ENCODE measurements at regions not wholly inside any gene's neighbourhood (a gene's known extent, or its start where the extent isn't known, plus 50 kb on each side); places are given as distances from the start of the nearest gene placed in this dataset.

DNA sequence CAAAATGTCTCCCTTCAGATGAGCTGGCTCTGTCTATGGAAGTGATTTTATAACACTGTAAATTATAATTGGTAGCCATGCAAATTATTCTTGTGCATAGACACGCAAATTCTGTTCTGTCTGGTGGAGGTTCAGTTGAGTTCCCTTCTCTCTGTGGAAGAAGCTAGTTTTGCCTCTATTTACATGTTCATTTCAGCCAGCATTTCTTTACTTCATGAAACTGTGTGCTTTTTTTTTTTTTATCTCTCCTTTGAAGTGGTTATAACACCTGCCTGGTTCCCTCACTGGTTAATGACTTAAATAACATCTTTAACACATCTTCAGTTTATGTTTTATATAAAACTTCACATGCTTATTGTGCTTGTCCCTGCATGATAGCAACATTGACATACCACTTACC is 149.4 kb upstream of the FBXL7 start:
- no peaks in the 10 kb centered on the region for H3K27me3 ChIP-seq
- no peak for DNase-seq
- H3K36me3 ChIP-seq: no peaks in the 10 kb centered on the region
- H3K9ac ChIP-seq (ENCODE audit: low read depth in 2 of 2, low read length in 2 of 2): no peak overlapping the region
- no peaks in the 10 kb centered on the region for H3K9me3 ChIP-seq
- H3K4me3 ChIP-seq: no peak overlapping the region
- no peaks in the 10 kb centered on the region for H3K4me1 ChIP-seq
- TF ChIP-seq, protein P1, sequence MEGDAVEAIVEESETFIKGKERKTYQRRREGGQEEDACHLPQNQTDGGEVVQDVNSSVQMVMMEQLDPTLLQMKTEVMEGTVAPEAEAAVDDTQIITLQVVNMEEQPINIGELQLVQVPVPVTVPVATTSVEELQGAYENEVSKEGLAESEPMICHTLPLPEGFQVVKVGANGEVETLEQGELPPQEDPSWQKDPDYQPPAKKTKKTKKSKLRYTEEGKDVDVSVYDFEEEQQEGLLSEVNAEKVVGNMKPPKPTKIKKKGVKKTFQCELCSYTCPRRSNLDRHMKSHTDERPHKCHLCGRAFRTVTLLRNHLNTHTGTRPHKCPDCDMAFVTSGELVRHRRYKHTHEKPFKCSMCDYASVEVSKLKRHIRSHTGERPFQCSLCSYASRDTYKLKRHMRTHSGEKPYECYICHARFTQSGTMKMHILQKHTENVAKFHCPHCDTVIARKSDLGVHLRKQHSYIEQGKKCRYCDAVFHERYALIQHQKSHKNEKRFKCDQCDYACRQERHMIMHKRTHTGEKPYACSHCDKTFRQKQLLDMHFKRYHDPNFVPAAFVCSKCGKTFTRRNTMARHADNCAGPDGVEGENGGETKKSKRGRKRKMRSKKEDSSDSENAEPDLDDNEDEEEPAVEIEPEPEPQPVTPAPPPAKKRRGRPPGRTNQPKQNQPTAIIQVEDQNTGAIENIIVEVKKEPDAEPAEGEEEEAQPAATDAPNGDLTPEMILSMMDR (IDR thresholded peaks at IDR 0.05): no peak
- intact Hi-C loops (cut with DNase I): no loop called here
- H3K27ac ChIP-seq: no peak overlapping the region

DNA sequence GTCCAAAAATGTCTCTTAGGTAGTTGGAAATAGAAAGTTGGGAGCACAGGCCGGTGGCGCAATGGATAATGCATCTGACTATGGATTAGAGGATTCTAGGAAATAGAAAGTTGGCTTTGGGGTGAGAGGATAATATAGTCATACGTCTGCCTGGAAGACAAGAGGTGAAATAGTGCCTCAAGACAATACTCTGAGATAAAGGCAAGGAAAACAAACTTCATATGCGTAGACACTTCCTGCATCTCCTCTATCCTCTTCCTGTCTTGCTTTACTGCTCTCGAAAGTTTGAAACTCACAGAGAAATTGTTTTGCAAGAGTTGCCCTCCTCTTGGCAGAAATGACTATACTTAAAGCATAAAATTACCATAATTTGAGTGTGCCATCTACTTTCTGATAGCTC is 153.2 kb upstream of the FBXL7 start:
- no peak for DNase-seq
- Histone ChIP-seq H3K4me3 (no peak overlapping the region), H3K4me1 (no peaks in the 10 kb centered on the region), H3K9ac (ENCODE audit: low read depth in 2 of 2, low read length in 2 of 2) (no peak overlapping the region), H3K27ac (no peak overlapping the region), H3K27me3 (no peaks in the 10 kb centered on the region), H3K9me3 (no peaks in the 10 kb centered on the region), H3K36me3 (no peaks in the 10 kb centered on the region)
- intact Hi-C loops (cut with DNase I): no loop called here
- TF ChIP-seq, protein P1 (IDR thresholded peaks at IDR 0.05): no peak

DNA sequence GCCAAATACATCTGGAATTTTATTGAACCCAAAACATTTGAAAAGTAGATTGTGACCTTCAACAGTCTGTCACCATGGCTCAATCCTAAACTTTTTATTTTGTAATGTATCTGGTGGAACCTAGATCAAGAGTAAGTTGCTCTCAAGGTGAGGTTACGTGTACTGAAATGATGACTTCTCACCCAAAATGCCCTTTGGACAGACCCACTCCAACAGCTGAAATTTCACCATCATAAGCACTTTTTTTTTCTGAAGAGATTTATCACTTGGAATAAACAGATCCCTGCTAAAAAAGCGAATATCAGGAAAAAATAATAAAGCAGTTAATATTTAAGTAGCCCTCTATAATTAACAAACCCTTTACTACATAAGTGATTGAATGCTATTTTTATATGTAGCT is 155.0 kb upstream of the FBXL7 start:
- TF ChIP-seq, protein P1 (IDR thresholded peaks at IDR 0.05): no peak
- Histone ChIP-seq H3K9ac (ENCODE audit: low read depth in 2 of 2, low read length in 2 of 2) (no peak overlapping the region), H3K36me3 (no peaks in the 10 kb centered on the region), H3K4me3 (no peak overlapping the region), H3K4me1 (no peaks in the 10 kb centered on the region), H3K27me3 (no peaks in the 10 kb centered on the region), H3K9me3 (no peaks in the 10 kb centered on the region), H3K27ac (no peak overlapping the region)
- DNase-seq: no peak
- intact Hi-C loops (cut with DNase I): no loop called here

DNA sequence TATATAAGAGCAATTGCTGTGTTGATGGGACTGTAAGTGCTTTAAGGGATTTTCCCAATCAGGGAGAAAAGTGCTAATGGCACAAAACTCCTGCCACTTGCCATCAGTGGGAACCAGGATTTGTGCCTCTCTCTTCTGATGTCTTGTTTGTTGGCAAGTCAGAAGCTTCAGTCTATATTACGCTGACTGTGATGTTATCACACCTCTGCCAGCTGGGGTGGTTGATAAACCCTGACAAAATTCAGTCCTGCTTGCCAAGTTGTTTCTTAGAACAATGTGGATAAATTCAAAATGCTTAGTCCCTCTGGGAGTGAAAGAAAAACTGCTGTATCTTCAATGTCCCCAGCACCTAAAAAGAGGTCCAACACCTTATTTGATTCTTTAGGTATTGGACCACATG is 161.4 kb upstream of the FBXL7 start:
- no peak for DNase-seq
- TF ChIP-seq, protein P1 (IDR thresholded peaks at IDR 0.05): no peak
- intact Hi-C loops (cut with DNase I): no loop called here

DNA sequence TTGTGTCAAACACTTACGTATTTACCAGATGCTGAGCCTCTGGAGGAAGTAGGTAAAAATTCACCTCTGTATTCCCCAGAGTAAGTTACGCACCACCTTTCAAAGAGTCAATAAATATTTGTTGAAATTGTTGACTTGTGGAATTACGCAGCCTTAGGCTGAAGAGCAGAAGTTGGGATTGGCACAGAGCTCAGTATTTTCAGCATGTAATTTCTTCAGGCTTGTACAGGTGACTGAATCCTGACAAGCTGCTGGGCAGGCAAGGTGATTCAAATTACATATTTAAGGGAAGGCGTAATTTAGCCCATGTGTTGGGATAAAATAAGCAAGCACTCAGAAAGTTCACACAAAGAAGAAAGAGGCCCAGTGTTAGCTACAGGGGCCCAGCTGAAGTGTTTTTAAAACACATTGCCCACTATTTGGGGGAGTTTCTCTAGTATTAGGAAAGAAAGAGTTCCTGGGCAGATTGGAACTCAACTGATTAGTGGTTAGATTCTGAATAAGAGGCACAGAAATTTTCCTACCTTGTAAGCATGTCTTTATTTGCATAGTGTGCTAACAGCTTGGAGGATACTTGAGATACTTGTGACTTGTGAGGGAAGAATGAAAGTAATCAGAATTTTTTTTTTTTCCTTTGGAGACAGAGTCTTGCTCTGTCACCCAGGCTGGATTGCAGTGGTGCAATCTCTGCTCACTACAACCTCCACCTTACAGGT is 165.3 kb upstream of the FBXL7 start:
- Histone ChIP-seq H3K36me3 (no peaks in the 10 kb centered on the region), H3K4me1 (no peaks in the 10 kb centered on the region), H3K27me3 (no peaks in the 10 kb centered on the region), H3K9me3 (no peaks in the 10 kb centered on the region), H3K9ac (ENCODE audit: low read depth in 2 of 2, low read length in 2 of 2) (no peak overlapping the region), H3K4me3 (no peak overlapping the region), H3K27ac (no peak overlapping the region)
- intact Hi-C loops (cut with DNase I): no loop called here
- DNase-seq: no peak
- TF ChIP-seq, protein P1 (IDR thresholded peaks at IDR 0.05): no peak

More for the DNA sequence above, 161.4 kb upstream of the FBXL7 start:
- Histone ChIP-seq H3K27me3 (no peaks in the 10 kb centered on the region), H3K9me3 (no peaks in the 10 kb centered on the region), H3K27ac (no peak overlapping the region), H3K36me3 (no peaks in the 10 kb centered on the region), H3K4me1 (no peaks in the 10 kb centered on the region), H3K9ac (ENCODE audit: low read depth in 2 of 2, low read length in 2 of 2) (no peak overlapping the region), H3K4me3 (no peak overlapping the region)
